ENCODE measurements at regions not wholly inside any gene's neighbourhood (a gene's known extent, or its start where the extent isn't known, plus 50 kb on each side); places are given as distances from the start of the nearest gene placed in this dataset.

DNA sequence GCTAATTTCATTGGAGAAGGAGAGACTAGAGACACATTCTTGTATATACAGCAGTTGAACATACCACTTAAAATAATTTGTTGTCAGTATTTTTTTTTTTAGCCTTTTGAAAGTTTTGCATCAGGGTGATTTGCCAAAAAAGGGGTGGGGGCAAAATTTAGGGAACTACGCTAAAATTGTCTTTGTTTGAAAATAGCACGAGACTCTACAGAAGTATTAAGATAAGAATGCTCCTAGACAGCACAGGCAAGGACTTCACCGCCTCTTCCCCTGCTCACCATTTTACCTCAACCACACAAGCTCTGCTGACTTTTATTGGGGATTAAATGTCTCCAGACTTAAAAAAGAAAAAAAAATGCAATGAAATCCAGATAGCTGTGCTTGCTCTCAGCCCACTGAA is 236.1 kb upstream of the USP25 start:
- TF ChIP-seq, protein P1, sequence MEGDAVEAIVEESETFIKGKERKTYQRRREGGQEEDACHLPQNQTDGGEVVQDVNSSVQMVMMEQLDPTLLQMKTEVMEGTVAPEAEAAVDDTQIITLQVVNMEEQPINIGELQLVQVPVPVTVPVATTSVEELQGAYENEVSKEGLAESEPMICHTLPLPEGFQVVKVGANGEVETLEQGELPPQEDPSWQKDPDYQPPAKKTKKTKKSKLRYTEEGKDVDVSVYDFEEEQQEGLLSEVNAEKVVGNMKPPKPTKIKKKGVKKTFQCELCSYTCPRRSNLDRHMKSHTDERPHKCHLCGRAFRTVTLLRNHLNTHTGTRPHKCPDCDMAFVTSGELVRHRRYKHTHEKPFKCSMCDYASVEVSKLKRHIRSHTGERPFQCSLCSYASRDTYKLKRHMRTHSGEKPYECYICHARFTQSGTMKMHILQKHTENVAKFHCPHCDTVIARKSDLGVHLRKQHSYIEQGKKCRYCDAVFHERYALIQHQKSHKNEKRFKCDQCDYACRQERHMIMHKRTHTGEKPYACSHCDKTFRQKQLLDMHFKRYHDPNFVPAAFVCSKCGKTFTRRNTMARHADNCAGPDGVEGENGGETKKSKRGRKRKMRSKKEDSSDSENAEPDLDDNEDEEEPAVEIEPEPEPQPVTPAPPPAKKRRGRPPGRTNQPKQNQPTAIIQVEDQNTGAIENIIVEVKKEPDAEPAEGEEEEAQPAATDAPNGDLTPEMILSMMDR (IDR thresholded peaks at IDR 0.05; ENCODE audit: insufficient read depth, missing control alignments) = no peak
- no peak for DNase-seq (ENCODE audit: insufficient read length, low spot score)
- no peak for FAIRE-seq

DNA sequence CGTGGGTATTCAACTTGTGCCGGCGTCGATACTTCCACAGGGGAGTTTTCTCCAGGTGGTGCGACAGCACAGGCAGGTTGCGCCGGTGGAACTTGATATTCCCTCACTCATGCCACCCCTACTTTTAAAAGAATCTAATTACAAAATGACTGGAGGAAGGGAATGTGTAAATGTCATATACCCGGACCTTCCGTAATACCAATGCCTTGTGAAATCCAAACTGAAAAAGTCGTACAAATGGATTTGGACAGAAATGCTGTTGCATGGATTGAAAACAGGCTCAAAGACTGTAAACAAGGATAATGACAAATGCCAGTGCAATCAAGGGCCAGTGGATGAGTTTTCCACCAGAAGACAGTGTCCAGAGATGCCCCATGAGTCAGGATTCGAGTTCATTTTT is 235.3 kb upstream of the USP25 start:
- no peak for DNase-seq (ENCODE audit: insufficient read length, low spot score)
- TF ChIP-seq, protein P1 (IDR thresholded peaks at IDR 0.05; ENCODE audit: insufficient read depth, missing control alignments) = no peak
- FAIRE-seq = no peak

DNA sequence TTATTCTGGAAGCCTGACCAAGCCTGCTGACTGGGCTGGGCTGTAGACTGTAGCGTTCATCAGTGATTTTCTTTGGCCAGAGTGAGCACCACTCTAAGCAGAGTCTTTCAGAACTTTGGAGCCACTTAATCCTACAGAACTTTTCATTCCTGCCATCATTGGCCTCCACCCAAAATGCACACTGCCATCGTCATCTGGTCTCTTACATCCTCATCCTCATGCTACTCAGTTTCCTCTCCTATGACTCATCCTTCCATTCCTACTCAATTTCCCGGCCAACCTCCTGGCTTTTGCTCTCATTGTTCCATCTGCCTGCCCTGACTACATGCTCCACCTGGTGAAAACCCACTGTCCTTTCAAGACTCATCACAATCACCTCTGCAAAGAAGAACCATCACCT is 233.8 kb upstream of the USP25 start:
- no peak for FAIRE-seq
- DNase-seq (ENCODE audit: insufficient read length, low spot score) = no peak
- TF ChIP-seq, protein P1 (IDR thresholded peaks at IDR 0.05; ENCODE audit: insufficient read depth, missing control alignments) = no peak

DNA sequence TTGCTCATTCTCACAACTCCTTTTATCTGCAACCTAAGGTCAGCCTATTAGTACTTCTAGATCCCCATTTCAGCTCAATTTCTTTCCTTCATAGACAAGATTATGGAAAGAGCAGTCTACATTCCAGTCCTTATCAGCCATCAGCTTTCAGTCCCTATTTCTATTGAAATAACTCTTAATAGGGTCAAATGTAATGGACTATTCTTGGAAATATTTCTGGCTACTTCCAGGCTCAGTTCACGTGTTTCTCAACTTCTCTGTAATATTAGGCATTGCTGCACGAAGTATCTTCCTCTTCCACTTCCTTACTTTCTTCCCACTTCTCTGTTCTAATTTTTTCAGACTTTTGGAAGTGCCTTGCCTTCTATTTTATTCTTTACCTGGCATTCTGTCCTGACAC is 232.9 kb upstream of the USP25 start:
- FAIRE-seq = no peak
- TF ChIP-seq, protein P1 (IDR thresholded peaks at IDR 0.05; ENCODE audit: insufficient read depth, missing control alignments) = no peak
- DNase-seq (ENCODE audit: insufficient read length, low spot score) = no peak

DNA sequence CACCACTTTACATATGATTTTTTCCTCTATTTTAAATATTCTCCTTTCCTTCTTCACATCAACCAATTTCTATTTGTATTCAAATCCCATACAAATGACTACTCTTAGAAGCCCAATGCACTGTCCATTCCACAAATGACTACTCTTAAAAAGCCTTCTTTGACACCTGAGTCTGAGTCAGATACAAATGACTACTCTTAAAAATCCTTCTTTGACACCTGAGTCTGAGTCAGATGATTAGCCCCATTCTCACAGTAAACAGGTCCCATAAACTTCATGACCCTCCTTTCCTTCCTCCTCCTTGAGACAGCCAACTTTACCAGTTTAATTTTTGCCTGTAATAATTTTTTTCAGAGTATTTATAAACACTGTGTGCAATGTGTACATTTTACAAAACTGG is 231.3 kb upstream of the USP25 start:
- FAIRE-seq = no peak
- no peak for DNase-seq (ENCODE audit: insufficient read length, low spot score)
- TF ChIP-seq, protein P1 (IDR thresholded peaks at IDR 0.05; ENCODE audit: insufficient read depth, missing control alignments) = no peak

DNA sequence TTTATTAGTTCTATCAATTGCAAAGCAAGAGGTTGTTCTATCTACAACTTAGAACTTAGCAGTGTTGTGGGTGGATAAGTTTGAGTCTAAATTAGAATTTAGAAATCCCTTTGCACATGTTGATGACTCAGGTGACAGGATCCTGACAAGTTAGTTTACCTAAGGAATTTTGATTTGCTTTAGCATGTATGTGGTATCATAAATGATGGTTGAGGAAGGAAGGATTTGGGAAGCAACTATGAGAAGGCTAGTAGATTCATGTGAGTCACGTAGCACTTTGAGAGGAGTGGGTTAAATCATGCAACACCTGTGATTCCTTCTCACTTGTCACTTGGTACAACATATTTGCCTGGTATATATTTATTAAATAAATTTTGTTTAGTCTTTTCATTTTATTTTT is 223.7 kb upstream of the USP25 start:
- TF ChIP-seq, protein P1 (IDR thresholded peaks at IDR 0.05; ENCODE audit: insufficient read depth, missing control alignments) = no peak
- no peak for FAIRE-seq

DNA sequence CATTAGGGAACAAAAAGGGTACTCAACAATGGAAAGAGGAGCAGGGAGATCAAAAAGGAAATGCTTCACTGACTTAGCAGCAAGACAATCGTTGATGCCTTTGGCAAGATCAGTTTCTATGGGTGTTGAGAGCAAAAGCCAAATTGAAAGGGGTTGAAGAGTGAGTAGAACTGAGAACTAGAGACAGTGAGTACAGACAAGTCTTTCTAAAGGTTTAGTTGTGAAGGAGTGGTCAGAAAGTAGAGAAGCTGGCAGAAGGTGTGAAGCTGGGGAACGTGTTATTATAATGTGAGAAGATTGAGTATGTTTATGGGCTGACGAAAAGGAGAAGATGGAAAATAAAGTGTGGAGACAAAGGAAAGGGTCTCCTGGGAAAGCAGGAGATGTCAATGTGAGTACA is 221.2 kb upstream of the USP25 start:
- DNase-seq (ENCODE audit: insufficient read length, low spot score) = no peak
- TF ChIP-seq, protein P1 (IDR thresholded peaks at IDR 0.05; ENCODE audit: insufficient read depth, missing control alignments) = no peak
- FAIRE-seq = no peak

More for the DNA sequence above, 223.7 kb upstream of the USP25 start:
- DNase-seq (ENCODE audit: insufficient read length, low spot score) = no peak

All from D721Med (cell line).